ENCODE measurements at regions not wholly inside any gene's neighbourhood (a gene's known extent, or its start where the extent isn't known, plus 50 kb on each side); places are given as distances from the start of the nearest gene placed in this dataset.

- TF ChIP-seq CTCF (IDR thresholded peaks at IDR 0.05 in 4 of 5, conservative IDR thresholded peaks at IDR 0.05 in 1 of 5) (no peak), POLR2A (IDR thresholded peaks at IDR 0.05) (no peak)
Measured at GRCh38 chr7:85392789-85393188, 205.9 kb upstream of the SEMA3D start.
